DND-41 (cell line): ENCODE measurements at regions not wholly inside any gene's neighbourhood (a gene's known extent, or its start where the extent isn't known, plus 50 kb on each side); places are given as distances from the start of the nearest gene placed in this dataset.

Source experiments
- ATAC-seq: fragments of 200-7000 bp; cut with Tn5 transposase; 3 replicates; pipeline ENCODE4 v1.9.1; 2021; ENCODE audit warnings: low read depth; ENCODE audit not compliant: insufficient read depth
- DNase-seq: peaks from one replicate; pipeline ENCODE4 v3.0.0-alpha.2; 2020
- H2AFZ ChIP-seq: 2 replicates; pipeline ENCODE4 v1.6.0; 2012; ENCODE audit warnings: low read depth, low read length
- H3K27ac ChIP-seq: 2 replicates; pipeline ENCODE4 v1.5.1; 2012; ENCODE audit warnings: low read length, inconsistent platforms
- H3K27me3 ChIP-seq: fragments of 200-600 bp; sonication (generic); 2 replicates; pipeline ENCODE4 v1.6.0; 2012; ENCODE audit warnings: low read length, mild to moderate bottlenecking, inconsistent platforms; ENCODE audit not compliant: insufficient read depth, poor library complexity
- H3K36me3 ChIP-seq: 2 replicates; pipeline ENCODE4 v1.5.1; 2012; ENCODE audit warnings: low read length, inconsistent platforms; ENCODE audit not compliant: insufficient read depth
- H3K4me1 ChIP-seq: 2 replicates; pipeline ENCODE4 v1.5.1; 2012; ENCODE audit warnings: mild to moderate bottlenecking, low read length; ENCODE audit not compliant: insufficient read depth
- H3K4me2 ChIP-seq: 2 replicates; pipeline ENCODE4 v1.6.0; 2012; ENCODE audit warnings: mild to moderate bottlenecking, moderate library complexity, low read length, inconsistent platforms; ENCODE audit not compliant: insufficient read depth
- H3K4me3 ChIP-seq, 2 experiments: fragments of 200-600 bp in 1 of 2; shearing (Covaris generic) in 1 of 2; 2 replicates each; pipeline ENCODE4 v1.5.1; 2012 to 2016; ENCODE audit warnings: inconsistent platforms in 2 of 2, low read length in 2 of 2, mild to moderate bottlenecking in 2 of 2, low read depth in 1 of 2, moderate library complexity in 1 of 2
- H3K79me2 ChIP-seq: 2 replicates; pipeline ENCODE4 v1.6.0; 2012; ENCODE audit warnings: low read length, inconsistent platforms; ENCODE audit not compliant: insufficient read depth
- H3K9ac ChIP-seq: 2 replicates; pipeline ENCODE4 v1.6.0; 2012; ENCODE audit warnings: low read depth, mild to moderate bottlenecking, inconsistent platforms, low read length, moderate library complexity
- H3K9me3 ChIP-seq: 2 replicates; pipeline ENCODE4 v1.5.1; 2012; ENCODE audit warnings: low read length, moderate library complexity, mild to moderate bottlenecking, inconsistent platforms; ENCODE audit not compliant: insufficient read depth, severe bottlenecking
- H4K20me1 ChIP-seq: 2 replicates; pipeline ENCODE4 v1.6.0; 2012; ENCODE audit warnings: low read length; ENCODE audit not compliant: insufficient read depth
- EZH2 ChIP-seq: IDR thresholded peaks from 3 replicates; pipeline ENCODE4 v1.6.1; 2012; ENCODE audit warnings: borderline replicate concordance, low read depth, mild to moderate bottlenecking, moderate library complexity, low read length, inconsistent platforms; ENCODE audit not compliant: severe bottlenecking
- TF ChIP-seq, protein P1 (sequence below): IDR thresholded peaks from 2 replicates; pipeline ENCODE4 v1.5.1; 2012; ENCODE audit warnings: borderline replicate concordance, low read length, moderate library complexity, mild to moderate bottlenecking; ENCODE audit not compliant: poor library complexity, severe bottlenecking; ENCODE audit errors: extremely low read depth

DNA sequence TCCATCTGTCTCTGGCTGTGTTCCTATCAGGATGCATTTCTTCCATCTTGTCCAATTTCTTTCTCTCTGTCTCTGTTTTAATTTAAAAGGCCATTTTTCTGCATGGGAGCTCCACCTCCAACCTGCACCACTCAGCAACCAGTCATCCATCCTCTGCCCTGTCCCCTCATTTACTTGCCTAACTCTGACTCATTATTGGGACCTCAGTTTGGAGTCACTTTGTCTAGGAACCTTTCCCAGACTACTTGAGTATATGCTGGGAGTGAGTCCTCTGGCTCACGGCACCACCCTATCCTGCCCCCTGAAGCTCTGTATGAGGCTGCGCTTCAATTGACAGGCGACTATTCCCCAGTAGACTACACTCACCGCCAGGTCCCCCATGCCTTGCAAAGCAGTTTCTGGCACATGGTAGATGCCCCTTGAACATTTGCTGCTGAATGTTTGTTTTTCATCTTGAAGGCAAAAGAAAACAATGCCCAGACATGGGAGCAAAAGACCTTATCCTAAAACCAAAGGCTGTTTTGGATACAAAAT, 513.3 kb upstream of the CFAP20DC start:
- Histone ChIP-seq H3K4me1 (peaks cover 17% of the 10 kb centered on the region), H4K20me1 (no peaks in the 10 kb centered on the region), H3K27me3 (no peaks in the 10 kb centered on the region), H3K27ac (no peak overlapping the region), H3K36me3 (no peaks in the 10 kb centered on the region), H3K4me2 (no peak overlapping the region), H3K9me3 (no peaks in the 10 kb centered on the region), H3K4me3 (no peak overlapping the region), H2AFZ (no peak overlapping the region), H3K9ac (no peak overlapping the region), H3K79me2 (no peaks in the 10 kb centered on the region)
- ATAC-seq (no peak), DNase-seq (no peak)
- TF ChIP-seq, protein P1, sequence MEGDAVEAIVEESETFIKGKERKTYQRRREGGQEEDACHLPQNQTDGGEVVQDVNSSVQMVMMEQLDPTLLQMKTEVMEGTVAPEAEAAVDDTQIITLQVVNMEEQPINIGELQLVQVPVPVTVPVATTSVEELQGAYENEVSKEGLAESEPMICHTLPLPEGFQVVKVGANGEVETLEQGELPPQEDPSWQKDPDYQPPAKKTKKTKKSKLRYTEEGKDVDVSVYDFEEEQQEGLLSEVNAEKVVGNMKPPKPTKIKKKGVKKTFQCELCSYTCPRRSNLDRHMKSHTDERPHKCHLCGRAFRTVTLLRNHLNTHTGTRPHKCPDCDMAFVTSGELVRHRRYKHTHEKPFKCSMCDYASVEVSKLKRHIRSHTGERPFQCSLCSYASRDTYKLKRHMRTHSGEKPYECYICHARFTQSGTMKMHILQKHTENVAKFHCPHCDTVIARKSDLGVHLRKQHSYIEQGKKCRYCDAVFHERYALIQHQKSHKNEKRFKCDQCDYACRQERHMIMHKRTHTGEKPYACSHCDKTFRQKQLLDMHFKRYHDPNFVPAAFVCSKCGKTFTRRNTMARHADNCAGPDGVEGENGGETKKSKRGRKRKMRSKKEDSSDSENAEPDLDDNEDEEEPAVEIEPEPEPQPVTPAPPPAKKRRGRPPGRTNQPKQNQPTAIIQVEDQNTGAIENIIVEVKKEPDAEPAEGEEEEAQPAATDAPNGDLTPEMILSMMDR: no peak
- TF ChIP-seq EZH2: no peak

DNA sequence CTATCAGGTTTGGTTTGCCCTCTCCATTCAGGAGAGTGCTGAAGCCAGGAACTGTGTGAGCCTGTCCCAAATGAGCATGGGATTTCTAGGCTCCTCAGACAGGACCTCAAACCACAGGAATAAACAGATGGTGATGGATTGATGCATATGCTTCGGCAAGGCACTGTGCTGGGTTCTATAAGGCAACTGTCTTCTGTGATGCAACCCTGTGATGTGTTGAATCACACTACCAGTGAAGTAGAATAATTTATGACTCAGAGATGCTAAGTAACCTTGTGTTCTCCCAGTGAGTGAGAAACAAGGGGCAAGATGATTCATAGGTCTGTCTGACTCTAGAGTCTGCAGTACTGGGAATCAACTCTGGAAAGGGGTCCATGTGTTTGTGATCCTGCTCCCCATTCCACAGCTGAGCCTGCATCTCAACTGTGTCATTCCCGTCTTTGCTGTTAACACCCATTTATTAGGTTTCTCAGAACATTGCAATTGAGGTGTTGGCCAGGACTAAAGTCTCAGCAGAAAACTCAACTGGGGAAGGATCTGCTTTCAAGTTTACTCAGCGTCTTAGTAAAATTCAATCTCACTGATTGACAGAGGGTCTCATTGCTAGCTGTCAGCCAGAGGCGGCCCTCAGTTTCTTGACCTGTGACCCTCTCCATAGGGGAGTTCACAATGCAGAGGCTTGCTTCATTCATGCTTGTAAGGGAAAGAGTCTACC, 510.1 kb upstream of the CFAP20DC start:
- peak; percentile 87 for ATAC-seq
- no peak overlapping the region for H3K4me3 ChIP-seq
- TF ChIP-seq EZH2: no peak
- TF ChIP-seq, protein P1: no peak
- H3K4me2 ChIP-seq: no peak overlapping the region
- no peaks in the 10 kb centered on the region for H3K79me2 ChIP-seq
- peak overlapping the region; percentile 15; the same call in 1 of the 2 replicates for H3K27ac ChIP-seq
- no peaks in the 10 kb centered on the region for H3K9me3 ChIP-seq
- DNase-seq: peak; percentile 26
- H3K9ac ChIP-seq: no peak overlapping the region
- H3K27me3 ChIP-seq: no peaks in the 10 kb centered on the region
- H2AFZ ChIP-seq: no peak overlapping the region
- no peaks in the 10 kb centered on the region for H3K36me3 ChIP-seq
- no peaks in the 10 kb centered on the region for H4K20me1 ChIP-seq
- H3K4me1 ChIP-seq: peaks cover 17% of the 10 kb centered on the region

DNA sequence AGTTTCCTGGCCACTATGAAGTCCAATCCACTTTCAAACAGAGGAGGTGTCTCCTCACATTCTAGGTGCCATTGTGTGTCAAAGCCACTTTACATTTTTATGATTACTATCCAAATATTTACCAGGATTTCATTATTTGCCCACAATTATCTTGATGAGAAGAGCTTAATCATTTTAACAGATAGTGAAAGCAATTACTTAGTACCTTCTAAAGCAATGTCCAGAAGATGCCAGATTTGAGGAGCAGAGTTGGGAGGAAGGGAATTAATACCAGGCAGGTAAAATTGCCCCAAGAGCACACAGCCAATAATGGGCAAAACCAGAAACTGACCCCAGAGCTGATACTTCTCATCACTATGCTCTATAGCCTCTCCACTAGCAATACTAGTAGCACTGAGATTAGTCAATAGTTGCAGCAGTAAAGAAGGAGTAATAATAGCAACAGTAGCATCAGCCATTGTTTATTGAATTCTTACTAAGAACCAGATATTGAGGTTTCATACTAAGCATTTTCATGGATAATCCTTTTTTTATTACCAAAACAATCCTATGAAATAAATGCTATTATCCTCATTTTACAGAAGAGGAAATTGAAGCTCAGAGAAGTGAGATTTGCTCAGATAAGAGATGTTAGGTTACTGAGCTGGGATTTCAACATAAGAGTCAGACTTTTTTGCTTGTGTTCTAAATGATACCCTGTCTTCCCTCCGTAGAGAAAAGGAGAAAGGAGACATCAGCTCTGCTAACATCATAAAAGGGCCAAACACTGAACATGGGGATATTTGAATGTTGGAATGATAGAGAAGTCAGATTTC, 509.3 kb upstream of the CFAP20DC start:
- Histone ChIP-seq H3K36me3 (no peaks in the 10 kb centered on the region), H3K4me1 (peaks cover 17% of the 10 kb centered on the region), H3K27me3 (no peaks in the 10 kb centered on the region), H3K27ac (no peak overlapping the region; the same call in 1 of the 2 replicates), H3K79me2 (no peaks in the 10 kb centered on the region), H3K4me3 (no peak overlapping the region), H2AFZ (no peak overlapping the region), H4K20me1 (no peaks in the 10 kb centered on the region), H3K9me3 (no peaks in the 10 kb centered on the region), H3K9ac (no peak overlapping the region), H3K4me2 (no peak overlapping the region)
- ATAC-seq (peak; percentile 48; the same call in 2 of the 3 replicates), DNase-seq (no peak)
- TF ChIP-seq, protein P1: no peak
- TF ChIP-seq EZH2: no peak
